IPS-20b (cell line): ENCODE measurements at regions not wholly inside any gene's neighbourhood (a gene's known extent, or its start where the extent isn't known, plus 50 kb on each side); places are given as distances from the start of the nearest gene placed in this dataset.

Experiments used
- H3K27ac ChIP-seq: one replicate; pipeline ENCODE4 v1.5.1; 2013; ENCODE audit warnings: low read length
- H3K27me3 ChIP-seq: 2 replicates; pipeline ENCODE4 v1.6.1; 2013; ENCODE audit warnings: mild to moderate bottlenecking, low read length, inconsistent platforms; ENCODE audit not compliant: insufficient read depth
- H3K36me3 ChIP-seq: 2 replicates; pipeline ENCODE4 v1.6.1; 2013; ENCODE audit warnings: low read depth, mild to moderate bottlenecking, inconsistent platforms, low read length, moderate library complexity; ENCODE audit not compliant: insufficient read depth
- H3K4me1 ChIP-seq: 2 replicates; pipeline ENCODE4 v1.6.1; 2013; ENCODE audit warnings: mild to moderate bottlenecking, control low read depth, inconsistent platforms, low read length, moderate library complexity; ENCODE audit not compliant: insufficient read depth
- H3K4me3 ChIP-seq: 2 replicates; pipeline ENCODE4 v1.5.1; 2013; ENCODE audit warnings: mild to moderate bottlenecking, low read length, inconsistent platforms
- H3K9ac ChIP-seq: 2 replicates; pipeline ENCODE4 v1.6.1; 2013; ENCODE audit warnings: low read depth, mild to moderate bottlenecking, inconsistent platforms, low read length, moderate library complexity
- H3K9me3 ChIP-seq: 2 replicates; pipeline ENCODE4 v1.6.1; 2013; ENCODE audit warnings: mild to moderate bottlenecking, low read depth, low read length, inconsistent platforms; ENCODE audit not compliant: insufficient read depth

DNA sequence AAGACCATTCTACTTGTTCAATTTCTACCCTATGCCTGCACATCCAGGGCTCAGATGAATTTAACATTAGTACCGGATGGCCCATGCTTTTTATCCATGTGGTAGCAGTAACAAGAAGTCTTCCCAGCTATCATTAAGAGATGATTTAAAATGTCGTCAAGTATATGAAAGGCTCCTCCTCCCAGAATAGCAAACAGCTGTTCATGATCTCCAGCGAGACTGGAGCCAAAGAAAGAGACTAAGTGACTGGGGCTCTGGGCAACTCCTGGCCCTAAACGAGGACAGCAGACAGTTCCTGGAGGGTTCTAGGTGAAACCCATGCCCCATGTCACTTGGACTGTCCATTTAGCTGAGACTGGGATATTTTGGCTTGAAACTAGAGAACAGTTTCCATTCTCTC is 160.8 kb downstream of the CDC5L start:
- no peaks in the 10 kb centered on the region for H3K9me3 ChIP-seq
- H3K4me3 ChIP-seq, result no peak overlapping the region
- H3K27ac ChIP-seq, result no peak overlapping the region
- no peak overlapping the region for H3K9ac ChIP-seq
- no peaks in the 10 kb centered on the region for H3K36me3 ChIP-seq
- H3K27me3 ChIP-seq, result no peaks in the 10 kb centered on the region; the same call in 1 of the 2 replicates
- no peaks in the 10 kb centered on the region; the same call in 1 of the 2 replicates for H3K4me1 ChIP-seq

- H3K4me1 ChIP-seq, result no peaks in the 10 kb centered on the region
- no peak overlapping the region for H3K9ac ChIP-seq
- no peaks in the 10 kb centered on the region for H3K36me3 ChIP-seq
- no peaks in the 10 kb centered on the region; the same call in 1 of the 2 replicates for H3K27me3 ChIP-seq
- no peak overlapping the region for H3K27ac ChIP-seq
- no peaks in the 10 kb centered on the region for H3K9me3 ChIP-seq
- H3K4me3 ChIP-seq, result no peak overlapping the region
Observed at GRCh38 chr6:44549516-44549915, 162.0 kb downstream of the CDC5L start.

DNA sequence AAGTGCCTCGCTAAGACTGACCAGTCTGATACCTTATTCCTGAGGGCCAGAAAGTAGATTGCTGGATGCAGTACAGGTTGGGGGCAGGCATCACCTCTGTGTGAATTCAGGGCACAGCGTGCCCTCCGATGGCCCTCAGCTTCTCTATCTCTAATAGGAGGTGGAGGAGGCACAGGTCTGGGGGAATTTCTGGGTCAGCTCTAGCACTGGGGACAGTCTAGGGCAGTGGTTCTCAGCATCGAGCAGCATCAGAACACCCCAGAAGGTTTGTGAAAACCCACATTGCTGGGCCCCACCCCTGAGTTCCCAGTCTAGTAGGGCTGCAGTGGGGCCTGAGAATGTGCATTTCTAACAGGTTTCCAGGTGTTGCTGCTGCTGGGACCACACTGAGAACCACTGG is 166.7 kb downstream of the CDC5L start:
- Histone ChIP-seq H3K27me3 (no peaks in the 10 kb centered on the region; the same call in 1 of the 2 replicates), H3K9ac (no peak overlapping the region), H3K4me3 (no peak overlapping the region), H3K9me3 (no peaks in the 10 kb centered on the region), H3K27ac (no peak overlapping the region), H3K4me1 (no peaks in the 10 kb centered on the region), H3K36me3 (no peaks in the 10 kb centered on the region)

DNA sequence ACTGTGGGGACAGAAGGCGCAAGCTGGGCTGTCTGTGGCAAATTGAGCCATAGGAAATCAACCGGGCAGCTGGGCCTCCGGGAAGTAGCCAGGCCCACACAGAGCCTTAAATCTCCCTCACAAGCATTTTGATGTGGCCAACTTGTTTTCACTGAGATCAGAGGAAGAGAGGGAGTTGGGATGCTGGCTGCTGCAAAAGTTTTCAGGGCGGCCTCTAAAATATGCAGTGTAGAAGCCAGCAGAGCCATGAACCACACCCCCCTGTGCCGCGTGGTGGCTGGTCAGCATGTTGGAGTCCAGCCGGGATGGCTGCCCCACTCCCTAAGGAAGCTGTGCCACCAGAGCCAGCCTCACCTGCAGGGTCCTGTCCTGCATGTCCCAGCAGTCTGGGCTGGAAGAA is 167.4 kb downstream of the CDC5L start:
- H3K9me3 ChIP-seq, result no peaks in the 10 kb centered on the region
- no peak overlapping the region for H3K4me3 ChIP-seq
- no peaks in the 10 kb centered on the region for H3K36me3 ChIP-seq
- no peak overlapping the region for H3K27ac ChIP-seq
- no peak overlapping the region for H3K9ac ChIP-seq
- no peaks in the 10 kb centered on the region; the same call in 1 of the 2 replicates for H3K27me3 ChIP-seq
- H3K4me1 ChIP-seq, result no peaks in the 10 kb centered on the region

GRCh38 chr6:44556046-44556445 is 168.5 kb downstream of the CDC5L start:
- Histone ChIP-seq H3K9me3 (no peaks in the 10 kb centered on the region), H3K4me1 (no peaks in the 10 kb centered on the region), H3K4me3 (no peak overlapping the region), H3K27me3 (no peaks in the 10 kb centered on the region), H3K9ac (no peak overlapping the region), H3K36me3 (no peaks in the 10 kb centered on the region), H3K27ac (no peak overlapping the region)

DNA sequence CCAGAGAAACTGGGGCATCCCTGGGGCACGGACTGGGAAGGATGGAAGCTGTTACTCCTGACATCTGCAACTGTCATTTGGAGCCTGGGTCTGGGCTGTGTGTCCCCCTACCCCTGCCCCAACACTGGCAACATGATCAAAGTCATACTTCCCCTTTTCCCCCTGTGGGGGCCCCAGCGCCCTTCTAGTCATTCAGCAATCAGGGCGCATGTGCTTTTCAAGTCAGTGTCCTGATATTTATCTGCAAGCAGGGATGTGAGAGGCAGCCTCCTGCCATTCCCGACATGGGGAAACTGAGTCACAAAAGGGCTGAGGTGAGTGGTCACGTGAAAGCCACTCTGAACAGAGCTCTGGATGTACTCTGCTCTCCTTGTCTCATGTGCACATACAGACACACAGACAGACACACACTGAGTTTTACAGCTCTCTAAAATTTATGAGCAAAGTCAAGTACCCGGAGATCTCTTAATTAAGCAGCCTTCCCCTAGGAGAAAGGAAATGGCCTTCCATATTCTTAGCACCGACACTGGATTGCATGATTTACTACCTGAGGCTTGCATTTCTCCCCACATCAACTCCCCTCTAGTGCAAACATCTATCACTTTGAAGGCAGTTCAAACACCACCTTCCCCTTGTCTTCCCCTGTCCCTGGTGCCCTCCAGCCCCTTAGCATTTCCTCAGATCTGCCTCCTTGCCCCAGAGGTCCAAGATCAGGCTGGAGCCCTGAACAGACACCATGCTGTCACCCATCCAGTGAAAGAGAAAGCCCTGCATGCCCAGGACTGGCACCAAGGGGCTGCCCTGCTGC is 170.7 kb downstream of the CDC5L start:
- no peaks in the 10 kb centered on the region for H3K36me3 ChIP-seq
- H3K27ac ChIP-seq, result no peak overlapping the region

GRCh38 chr6:44558832-44559251 is 171.3 kb downstream of the CDC5L start:
- no peaks in the 10 kb centered on the region for H3K36me3 ChIP-seq
- no peak overlapping the region for H3K27ac ChIP-seq
- H3K4me3 ChIP-seq, result no peak overlapping the region
- H3K9ac ChIP-seq, result no peak overlapping the region
- H3K9me3 ChIP-seq, result no peaks in the 10 kb centered on the region
- H3K4me1 ChIP-seq, result no peaks in the 10 kb centered on the region
- H3K27me3 ChIP-seq, result no peaks in the 10 kb centered on the region; the same call in 1 of the 2 replicates

More for the DNA sequence above, 170.7 kb downstream of the CDC5L start:
- Histone ChIP-seq H3K4me3 (no peak overlapping the region), H3K27me3 (no peaks in the 10 kb centered on the region; the same call in 1 of the 2 replicates), H3K9me3 (no peaks in the 10 kb centered on the region), H3K9ac (no peak overlapping the region), H3K4me1 (no peaks in the 10 kb centered on the region)

GRCh38 chr6:44559486-44560270 is 172.2 kb downstream of the CDC5L start:
- H3K4me3 ChIP-seq, result no peak overlapping the region
- no peaks in the 10 kb centered on the region for H3K9me3 ChIP-seq
- no peak overlapping the region for H3K9ac ChIP-seq
- no peaks in the 10 kb centered on the region for H3K36me3 ChIP-seq
- no peaks in the 10 kb centered on the region for H3K4me1 ChIP-seq
- H3K27me3 ChIP-seq, result no peaks in the 10 kb centered on the region; the same call in 1 of the 2 replicates
- H3K27ac ChIP-seq, result no peak overlapping the region

GRCh38 chr6:44560458-44561059 is 173.1 kb downstream of the CDC5L start:
- H3K9me3 ChIP-seq, result no peaks in the 10 kb centered on the region
- H3K4me1 ChIP-seq, result no peaks in the 10 kb centered on the region
- H3K27me3 ChIP-seq, result no peaks in the 10 kb centered on the region; the same call in 1 of the 2 replicates
- no peak overlapping the region for H3K9ac ChIP-seq
- no peaks in the 10 kb centered on the region for H3K36me3 ChIP-seq
- H3K4me3 ChIP-seq, result no peak overlapping the region
- no peak overlapping the region for H3K27ac ChIP-seq

- Histone ChIP-seq H3K27ac (no peak overlapping the region), H3K4me1 (no peaks in the 10 kb centered on the region), H3K9me3 (no peaks in the 10 kb centered on the region), H3K27me3 (no peaks in the 10 kb centered on the region; the same call in 1 of the 2 replicates), H3K4me3 (no peak overlapping the region), H3K9ac (no peak overlapping the region), H3K36me3 (no peaks in the 10 kb centered on the region)
Observed at GRCh38 chr6:44561060-44561623, 173.6 kb downstream of the CDC5L start.

- Histone ChIP-seq H3K27ac (no peak overlapping the region), H3K4me1 (no peaks in the 10 kb centered on the region), H3K4me3 (no peak overlapping the region), H3K9me3 (no peaks in the 10 kb centered on the region), H3K9ac (no peak overlapping the region), H3K36me3 (no peaks in the 10 kb centered on the region), H3K27me3 (no peaks in the 10 kb centered on the region; the same call in 1 of the 2 replicates)
Observed at GRCh38 chr6:44561832-44562665, 174.5 kb downstream of the CDC5L start.
